WTC11 (cell line): ENCODE measurements at regions not wholly inside any gene's neighbourhood (a gene's known extent, or its start where the extent isn't known, plus 50 kb on each side); places are given as distances from the start of the nearest gene placed in this dataset.

Experiments
- ATAC-seq: fragments of 200-7000 bp; cut with Tn5 transposase; 2 replicates; pipeline ENCODE4 v1.10.0; 2021; ENCODE audit warnings: mild to moderate bottlenecking, moderate library complexity
- CTCF ChIA-PET: fragments of 300-600 bp; sonication (Branson Sonifier 250); formaldehyde crosslinking; loops from one replicate; lab custom pipeline; 2021; ENCODE audit warnings: antibody characterized with exemption; lab: Charles Lee
- POLR2A ChIA-PET: fragments of 350-600 bp; sonication (Branson Sonifier 250); formaldehyde crosslinking; loops from one replicate; lab custom pipeline; 2021; ENCODE audit warnings: antibody characterized with exemption; lab: Charles Lee
- DNase-seq: peaks from one replicate; pipeline ENCODE4 v3.0.0; 2021; ENCODE audit warnings: low spot score
- H3K27ac Mint-ChIP-seq: 2 replicates; pipeline ENCODE4 v1.8.0; 2021; ENCODE audit warnings: mixed read lengths
- H3K27me3 Mint-ChIP-seq: 2 replicates; pipeline ENCODE4 v1.8.0; 2021; ENCODE audit warnings: low read depth, mild to moderate bottlenecking, moderate library complexity, mixed read lengths
- H3K36me3 Mint-ChIP-seq: 2 replicates; pipeline ENCODE4 v1.8.0; 2021; ENCODE audit warnings: mixed read lengths
- H3K4me1 Mint-ChIP-seq: 2 replicates; pipeline ENCODE4 v1.8.0; 2022; ENCODE audit warnings: mixed read lengths
- H3K4me3 Mint-ChIP-seq: 2 replicates; pipeline ENCODE4 v1.8.0; 2021; ENCODE audit warnings: mild to moderate bottlenecking, moderate library complexity, mixed read lengths
- H3K9me3 Mint-ChIP-seq: 2 replicates; pipeline ENCODE4 v1.8.0; 2021; ENCODE audit warnings: mixed read lengths
- ATF2 ChIP-seq: sonication (generic); formaldehyde crosslinking; IDR thresholded peaks from 2 replicates; pipeline ENCODE4 v1.8.1; 2022; ENCODE audit warnings: low read depth, missing genetic modification reagents, borderline replicate concordance
- ETV6 ChIP-seq: sonication (generic); formaldehyde crosslinking; IDR thresholded peaks from 2 replicates; pipeline ENCODE4 v1.8.1; 2022; ENCODE audit warnings: mild to moderate bottlenecking, missing genetic modification reagents
- FOXP4 ChIP-seq: sonication (generic); formaldehyde crosslinking; IDR thresholded peaks from 2 replicates; pipeline ENCODE4 v1.8.0; 2022; ENCODE audit warnings: mild to moderate bottlenecking, missing genetic modification reagents
- GTF2I ChIP-seq: fragments of 250-450 bp; sonication (Bioruptor Pico); conservative IDR thresholded peaks from 2 replicates; pipeline ENCODE4 v1.4.0; 2021; ENCODE audit warnings: mild to moderate bottlenecking
- HMGA2 ChIP-seq: fragments of 250-450 bp; sonication (Bioruptor Pico); IDR thresholded peaks from 2 replicates; pipeline ENCODE4 v1.4.0; 2021; ENCODE audit warnings: mild to moderate bottlenecking, moderate library complexity
- MYBL2 ChIP-seq: sonication (generic); formaldehyde crosslinking; IDR thresholded peaks from 2 replicates; pipeline ENCODE4 v1.8.1; 2023; ENCODE audit warnings: mild to moderate bottlenecking, moderate library complexity, missing genetic modification reagents
- NR2C2 ChIP-seq: sonication (generic); formaldehyde crosslinking; IDR thresholded peaks from 2 replicates; pipeline ENCODE4 v1.8.0; 2022; ENCODE audit warnings: mild to moderate bottlenecking, missing genetic modification reagents
- PRRX2 ChIP-seq: fragments of 250-450 bp; sonication (Bioruptor Pico); IDR thresholded peaks from 2 replicates; pipeline ENCODE4 v1.8.0; 2021; ENCODE audit warnings: mild to moderate bottlenecking
- SMAD3 ChIP-seq: sonication (generic); formaldehyde crosslinking; IDR thresholded peaks from 2 replicates; pipeline ENCODE4 v1.8.0; 2022; ENCODE audit warnings: missing genetic modification reagents, mild to moderate bottlenecking, borderline replicate concordance
- SMAD4 ChIP-seq: sonication (generic); formaldehyde crosslinking; IDR thresholded peaks from 2 replicates; pipeline ENCODE4 v1.8.0; 2022; ENCODE audit warnings: mild to moderate bottlenecking, missing genetic modification reagents
- TEAD1 ChIP-seq: sonication (generic); formaldehyde crosslinking; IDR thresholded peaks from 2 replicates; pipeline ENCODE4 v1.8.0; 2022; ENCODE audit warnings: mild to moderate bottlenecking, missing genetic modification reagents
- TEAD4 ChIP-seq: sonication (generic); formaldehyde crosslinking; IDR thresholded peaks from 2 replicates; pipeline ENCODE4 v1.8.0; 2022; ENCODE audit warnings: mild to moderate bottlenecking, missing genetic modification reagents
- ZBTB21 ChIP-seq: sonication (generic); formaldehyde crosslinking; IDR thresholded peaks from 2 replicates; pipeline ENCODE4 v1.8.1; 2023; ENCODE audit warnings: mild to moderate bottlenecking, missing genetic modification reagents, borderline replicate concordance
- ZNF232 ChIP-seq: sonication (generic); formaldehyde crosslinking; IDR thresholded peaks from 2 replicates; pipeline ENCODE4 v1.8.0; 2022; ENCODE audit warnings: mild to moderate bottlenecking, missing genetic modification reagents
- ZNF416 ChIP-seq: fragments of 250-450 bp; sonication (Bioruptor Pico); IDR thresholded peaks from 2 replicates; pipeline ENCODE4 v1.9.0; 2021; ENCODE audit warnings: mild to moderate bottlenecking, inconsistent platforms
- ZNF671 ChIP-seq: fragments of 250-450 bp; sonication (Bioruptor Pico); IDR thresholded peaks from 2 replicates; pipeline ENCODE4 v1.8.0; 2021; ENCODE audit warnings: mild to moderate bottlenecking
- TF ChIP-seq, protein P1 (sequence below): sonication (generic); formaldehyde crosslinking; IDR thresholded peaks from 2 replicates; pipeline ENCODE4 v1.8.0; 2023; ENCODE audit warnings: mild to moderate bottlenecking, missing genetic modification reagents
- TF ChIP-seq, protein P2 (sequence below): sonication (generic); formaldehyde crosslinking; IDR thresholded peaks from 2 replicates; pipeline ENCODE4 v1.8.1; 2023; ENCODE audit warnings: mild to moderate bottlenecking, missing genetic modification reagents
- TF ChIP-seq, protein P3 (sequence below): fragments of 250-450 bp; sonication (Bioruptor Pico); IDR thresholded peaks from 2 replicates; pipeline ENCODE4 v1.9.0; 2021; ENCODE audit warnings: mild to moderate bottlenecking
- TF ChIP-seq, protein P4 (sequence below): sonication (generic); formaldehyde crosslinking; IDR thresholded peaks from 2 replicates; pipeline ENCODE4 v1.8.1; 2023; ENCODE audit warnings: mild to moderate bottlenecking, missing genetic modification reagents

DNA sequence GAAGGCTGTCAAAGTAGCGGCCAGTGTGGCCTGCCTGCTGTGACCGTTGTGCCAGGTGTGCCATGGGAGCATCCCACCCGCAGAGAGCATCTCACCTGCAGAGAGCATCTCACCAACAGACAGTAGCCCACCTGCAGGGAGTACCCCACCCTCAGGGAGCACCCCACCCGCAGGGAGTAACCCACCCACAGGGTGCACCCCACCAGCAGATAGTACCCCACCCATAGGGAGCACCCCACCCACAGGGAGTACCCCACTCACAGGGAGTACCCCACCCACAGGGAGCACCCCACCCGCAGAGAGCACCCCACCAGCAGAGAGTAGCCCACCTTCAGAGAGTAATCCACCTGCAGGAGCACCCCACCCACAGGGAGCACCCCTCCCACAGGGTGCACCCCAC, 476.5 kb downstream of the TCERG1L start (continued):
- TF ChIP-seq NR2C2 (CRISPR knock-in tag) (no peak), ZNF671 (CRISPR knock-in tag) (no peak), ZNF416 (CRISPR knock-in tag) (no peak), ZBTB21 (no peak), HMGA2 (CRISPR knock-in tag) (no peak)
- TF ChIP-seq, protein P1, sequence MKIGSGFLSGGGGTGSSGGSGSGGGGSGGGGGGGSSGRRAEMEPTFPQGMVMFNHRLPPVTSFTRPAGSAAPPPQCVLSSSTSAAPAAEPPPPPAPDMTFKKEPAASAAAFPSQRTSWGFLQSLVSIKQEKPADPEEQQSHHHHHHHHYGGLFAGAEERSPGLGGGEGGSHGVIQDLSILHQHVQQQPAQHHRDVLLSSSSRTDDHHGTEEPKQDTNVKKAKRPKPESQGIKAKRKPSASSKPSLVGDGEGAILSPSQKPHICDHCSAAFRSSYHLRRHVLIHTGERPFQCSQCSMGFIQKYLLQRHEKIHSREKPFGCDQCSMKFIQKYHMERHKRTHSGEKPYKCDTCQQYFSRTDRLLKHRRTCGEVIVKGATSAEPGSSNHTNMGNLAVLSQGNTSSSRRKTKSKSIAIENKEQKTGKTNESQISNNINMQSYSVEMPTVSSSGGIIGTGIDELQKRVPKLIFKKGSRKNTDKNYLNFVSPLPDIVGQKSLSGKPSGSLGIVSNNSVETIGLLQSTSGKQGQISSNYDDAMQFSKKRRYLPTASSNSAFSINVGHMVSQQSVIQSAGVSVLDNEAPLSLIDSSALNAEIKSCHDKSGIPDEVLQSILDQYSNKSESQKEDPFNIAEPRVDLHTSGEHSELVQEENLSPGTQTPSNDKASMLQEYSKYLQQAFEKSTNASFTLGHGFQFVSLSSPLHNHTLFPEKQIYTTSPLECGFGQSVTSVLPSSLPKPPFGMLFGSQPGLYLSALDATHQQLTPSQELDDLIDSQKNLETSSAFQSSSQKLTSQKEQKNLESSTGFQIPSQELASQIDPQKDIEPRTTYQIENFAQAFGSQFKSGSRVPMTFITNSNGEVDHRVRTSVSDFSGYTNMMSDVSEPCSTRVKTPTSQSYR (CRISPR knock-in tag): no peak

DNA sequence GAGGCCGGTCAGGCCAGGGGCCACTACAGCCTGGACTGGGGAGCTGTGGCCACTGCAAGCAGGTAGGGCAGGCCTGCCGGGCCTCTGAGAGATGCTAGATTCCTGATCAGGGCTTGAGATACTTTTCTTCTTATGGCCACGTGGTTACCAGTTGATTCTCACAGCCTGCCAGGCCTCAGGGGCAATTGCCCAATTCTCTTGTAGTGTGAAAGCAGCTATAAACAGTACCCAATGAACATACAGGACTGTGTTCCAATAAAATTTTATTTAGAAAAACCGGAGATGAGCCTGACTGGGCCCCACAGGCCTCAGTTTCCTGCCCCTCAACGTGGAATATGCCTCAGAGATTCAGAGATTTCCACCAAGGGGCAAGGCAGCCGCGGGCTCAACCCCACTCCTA, 475.2 kb downstream of the TCERG1L start:
- TF ChIP-seq PRRX2 (CRISPR knock-in tag): no peak
- TF ChIP-seq ATF2 (CRISPR knock-in tag): no peak
- TF ChIP-seq MYBL2 (CRISPR knock-in tag): no peak
- no peak for TF ChIP-seq ZBTB21
- no peak for TF ChIP-seq ZNF416 (CRISPR knock-in tag)
- TF ChIP-seq, protein P2, sequence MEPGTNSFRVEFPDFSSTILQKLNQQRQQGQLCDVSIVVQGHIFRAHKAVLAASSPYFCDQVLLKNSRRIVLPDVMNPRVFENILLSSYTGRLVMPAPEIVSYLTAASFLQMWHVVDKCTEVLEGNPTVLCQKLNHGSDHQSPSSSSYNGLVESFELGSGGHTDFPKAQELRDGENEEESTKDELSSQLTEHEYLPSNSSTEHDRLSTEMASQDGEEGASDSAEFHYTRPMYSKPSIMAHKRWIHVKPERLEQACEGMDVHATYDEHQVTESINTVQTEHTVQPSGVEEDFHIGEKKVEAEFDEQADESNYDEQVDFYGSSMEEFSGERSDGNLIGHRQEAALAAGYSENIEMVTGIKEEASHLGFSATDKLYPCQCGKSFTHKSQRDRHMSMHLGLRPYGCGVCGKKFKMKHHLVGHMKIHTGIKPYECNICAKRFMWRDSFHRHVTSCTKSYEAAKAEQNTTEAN: no peak
- TF ChIP-seq ZNF232: no peak
- Mint-ChIP-seq H3K4me1 (no peaks in the 10 kb centered on the region), H3K4me3 (no peak overlapping the region), H3K27me3 (no peaks in the 10 kb centered on the region; the same call in none of the 2 replicates), H3K27ac (no peak overlapping the region), H3K9me3 (peaks cover 58% of the 10 kb centered on the region), H3K36me3 (peaks cover 51% of the 10 kb centered on the region)
- POLR2A ChIA-PET: no interaction called here
- DNase-seq (no peak), ATAC-seq (no peak)
- CTCF ChIA-PET: no interaction called here

DNA sequence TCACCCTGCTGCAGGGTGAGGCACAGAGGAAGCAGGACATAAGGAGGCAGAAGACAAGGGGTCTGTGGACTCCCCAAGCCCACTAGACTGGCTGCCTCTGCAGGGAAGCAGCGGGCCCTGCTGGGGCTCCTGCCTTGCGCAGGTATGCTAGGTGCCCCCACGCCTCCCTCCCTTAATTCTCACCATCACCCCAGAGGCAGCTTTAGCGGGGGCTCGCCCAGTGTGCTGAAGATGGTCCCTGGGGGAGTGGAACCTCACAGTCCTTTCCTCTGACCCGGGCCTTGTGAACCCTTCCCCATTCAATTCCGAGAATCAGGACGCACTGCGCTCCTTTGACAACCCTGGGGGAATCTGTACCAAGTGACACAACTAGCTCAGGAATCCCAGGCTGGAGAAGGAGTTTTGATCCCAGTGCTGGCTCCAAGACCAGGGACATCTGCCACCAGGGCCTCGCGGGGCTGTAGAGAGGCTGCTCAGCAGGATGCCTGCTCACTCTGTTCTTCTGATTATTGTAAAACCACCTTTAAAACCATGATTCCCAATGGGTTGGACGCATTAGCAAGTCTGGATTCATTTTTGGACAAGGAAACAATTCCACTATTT, 468.4 kb downstream of the TCERG1L start:
- Mint-ChIP-seq H3K27me3 (peaks cover 4% of the 10 kb centered on the region), H3K9me3 (peaks cover 64% of the 10 kb centered on the region), H3K27ac (no peak overlapping the region), H3K4me1 (peaks cover 8% of the 10 kb centered on the region), H3K4me3 (no peak overlapping the region), H3K36me3 (peaks cover 65% of the 10 kb centered on the region)
- DNase-seq (no peak), ATAC-seq (no peak)
- POLR2A ChIA-PET: no interaction called here
- CTCF ChIA-PET: no interaction called here
- TF ChIP-seq SMAD3 (CRISPR knock-in tag): no peak
- TF ChIP-seq GTF2I (CRISPR knock-in tag): no peak
- no peak for TF ChIP-seq ZNF671 (CRISPR knock-in tag)
- TF ChIP-seq, protein P3, sequence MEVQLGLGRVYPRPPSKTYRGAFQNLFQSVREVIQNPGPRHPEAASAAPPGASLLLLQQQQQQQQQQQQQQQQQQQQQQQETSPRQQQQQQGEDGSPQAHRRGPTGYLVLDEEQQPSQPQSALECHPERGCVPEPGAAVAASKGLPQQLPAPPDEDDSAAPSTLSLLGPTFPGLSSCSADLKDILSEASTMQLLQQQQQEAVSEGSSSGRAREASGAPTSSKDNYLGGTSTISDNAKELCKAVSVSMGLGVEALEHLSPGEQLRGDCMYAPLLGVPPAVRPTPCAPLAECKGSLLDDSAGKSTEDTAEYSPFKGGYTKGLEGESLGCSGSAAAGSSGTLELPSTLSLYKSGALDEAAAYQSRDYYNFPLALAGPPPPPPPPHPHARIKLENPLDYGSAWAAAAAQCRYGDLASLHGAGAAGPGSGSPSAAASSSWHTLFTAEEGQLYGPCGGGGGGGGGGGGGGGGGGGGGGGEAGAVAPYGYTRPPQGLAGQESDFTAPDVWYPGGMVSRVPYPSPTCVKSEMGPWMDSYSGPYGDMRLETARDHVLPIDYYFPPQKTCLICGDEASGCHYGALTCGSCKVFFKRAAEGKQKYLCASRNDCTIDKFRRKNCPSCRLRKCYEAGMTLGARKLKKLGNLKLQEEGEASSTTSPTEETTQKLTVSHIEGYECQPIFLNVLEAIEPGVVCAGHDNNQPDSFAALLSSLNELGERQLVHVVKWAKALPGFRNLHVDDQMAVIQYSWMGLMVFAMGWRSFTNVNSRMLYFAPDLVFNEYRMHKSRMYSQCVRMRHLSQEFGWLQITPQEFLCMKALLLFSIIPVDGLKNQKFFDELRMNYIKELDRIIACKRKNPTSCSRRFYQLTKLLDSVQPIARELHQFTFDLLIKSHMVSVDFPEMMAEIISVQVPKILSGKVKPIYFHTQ (CRISPR knock-in tag): no peak
- TF ChIP-seq SMAD4 (CRISPR knock-in tag): no peak
- no peak for TF ChIP-seq TEAD4 (CRISPR knock-in tag)
- TF ChIP-seq ETV6 (CRISPR knock-in tag): no peak
- TF ChIP-seq FOXP4: no peak
- no peak for TF ChIP-seq TEAD1
- TF ChIP-seq, protein P4, sequence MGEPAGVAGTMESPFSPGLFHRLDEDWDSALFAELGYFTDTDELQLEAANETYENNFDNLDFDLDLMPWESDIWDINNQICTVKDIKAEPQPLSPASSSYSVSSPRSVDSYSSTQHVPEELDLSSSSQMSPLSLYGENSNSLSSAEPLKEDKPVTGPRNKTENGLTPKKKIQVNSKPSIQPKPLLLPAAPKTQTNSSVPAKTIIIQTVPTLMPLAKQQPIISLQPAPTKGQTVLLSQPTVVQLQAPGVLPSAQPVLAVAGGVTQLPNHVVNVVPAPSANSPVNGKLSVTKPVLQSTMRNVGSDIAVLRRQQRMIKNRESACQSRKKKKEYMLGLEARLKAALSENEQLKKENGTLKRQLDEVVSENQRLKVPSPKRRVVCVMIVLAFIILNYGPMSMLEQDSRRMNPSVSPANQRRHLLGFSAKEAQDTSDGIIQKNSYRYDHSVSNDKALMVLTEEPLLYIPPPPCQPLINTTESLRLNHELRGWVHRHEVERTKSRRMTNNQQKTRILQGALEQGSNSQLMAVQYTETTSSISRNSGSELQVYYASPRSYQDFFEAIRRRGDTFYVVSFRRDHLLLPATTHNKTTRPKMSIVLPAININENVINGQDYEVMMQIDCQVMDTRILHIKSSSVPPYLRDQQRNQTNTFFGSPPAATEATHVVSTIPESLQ (CRISPR knock-in tag): no peak
